OCI-LY1 (cell line): ENCODE measurements at regions not wholly inside any gene's neighbourhood (a gene's known extent, or its start where the extent isn't known, plus 50 kb on each side); places are given as distances from the start of the nearest gene placed in this dataset.

Experiments used
- H2AFZ ChIP-seq: fragments of 200-600 bp; sonication (generic), shearing (Covaris generic); 2 replicates; pipeline ENCODE4 v1.6.0; 2014; ENCODE audit warnings: antibody characterized with exemption, mild to moderate bottlenecking, low read length
- H3F3A ChIP-seq: fragments of 200-600 bp; sonication (generic), shearing (Covaris generic); 2 replicates; pipeline ENCODE4 v1.6.0; 2014; ENCODE audit warnings: mild to moderate bottlenecking, antibody characterized with exemption, low read length, moderate library complexity; ENCODE audit not compliant: insufficient read depth
- H3K27ac ChIP-seq: fragments of 200-600 bp; sonication (generic); 2 replicates; pipeline ENCODE4 v1.5.1; 2014; ENCODE audit warnings: low read length, mixed run types, mild to moderate bottlenecking, low read depth; ENCODE audit not compliant: poor library complexity, severe bottlenecking
- H3K27me3 ChIP-seq: fragments of 200-600 bp; sonication (generic); 2 replicates; pipeline ENCODE4 v1.6.0; 2014; ENCODE audit warnings: antibody characterized with exemption, mild to moderate bottlenecking, low read length, moderate library complexity; ENCODE audit not compliant: insufficient read depth
- H3K36me3 ChIP-seq: fragments of 200-600 bp; sonication (generic); 2 replicates; pipeline ENCODE4 v1.6.1; 2014; ENCODE audit warnings: mild to moderate bottlenecking, antibody characterized with exemption, low read length, moderate library complexity, mixed read lengths; ENCODE audit not compliant: insufficient read depth
- H3K4me1 ChIP-seq: fragments of 200-600 bp; sonication (generic); 2 replicates; pipeline ENCODE4 v1.5.1; 2014; ENCODE audit warnings: mild to moderate bottlenecking, low read length, moderate library complexity; ENCODE audit not compliant: insufficient read depth, severe bottlenecking
- H3K4me2 ChIP-seq: fragments of 200-600 bp; sonication (generic), shearing (Covaris generic); 2 replicates; pipeline ENCODE4 v1.6.1; 2014; ENCODE audit warnings: low read length
- H3K4me3 ChIP-seq: fragments of 200-600 bp; sonication (generic); 2 replicates; pipeline ENCODE4 v1.5.1; 2014; ENCODE audit warnings: low read length, low read depth, mild to moderate bottlenecking, mixed read lengths; ENCODE audit not compliant: poor library complexity, severe bottlenecking
- H3K79me2 ChIP-seq: fragments of 200-600 bp; shearing (Covaris generic); 2 replicates; pipeline ENCODE4 v1.6.1; 2016; ENCODE audit warnings: mixed run types, low read length, mixed read lengths; ENCODE audit not compliant: insufficient read depth
- H3K9ac ChIP-seq: fragments of 200-600 bp; sonication (generic), shearing (Covaris generic); 2 replicates; pipeline ENCODE4 v1.6.1; 2014; ENCODE audit warnings: mild to moderate bottlenecking, low read length, mixed read lengths
- H3K9me2 ChIP-seq: fragments of 200-600 bp; sonication (generic), shearing (Covaris generic); 2 replicates; pipeline ENCODE4 v1.6.1; 2014; ENCODE audit warnings: low read depth, mild to moderate bottlenecking, low read length, mixed read lengths
- H3K9me3 ChIP-seq: fragments of 200-600 bp; shearing (Covaris generic); 2 replicates; pipeline ENCODE4 v1.6.1; 2014; ENCODE audit warnings: low read length, mixed read lengths
- H4K20me1 ChIP-seq: fragments of 200-600 bp; sonication (generic), shearing (Covaris generic); 2 replicates; pipeline ENCODE4 v1.6.0; 2016; ENCODE audit warnings: mild to moderate bottlenecking, low read length; ENCODE audit not compliant: insufficient read depth
- CTCF ChIP-seq: fragments of 200-600 bp; sonication (generic), shearing (Covaris generic); IDR thresholded peaks from 2 replicates; pipeline ENCODE4 v1.5.1; 2017; ENCODE audit warnings: mild to moderate bottlenecking, antibody characterized with exemption, low read length, moderate library complexity, mixed read lengths
- EZH2 ChIP-seq: fragments of 200-600 bp; sonication (generic), shearing (Covaris generic); IDR thresholded peaks from 2 replicates; pipeline ENCODE4 v1.8.0; 2017; ENCODE audit warnings: borderline replicate concordance, mixed run types, mild to moderate bottlenecking, antibody characterized with exemption, low read length, moderate library complexity, mixed read lengths

- no peak overlapping the region for H3K4me3 ChIP-seq
- TF ChIP-seq CTCF, result no peak
These were observed 93.4 kb downstream of the SLC5A7 start for GRCh38 chr2:108079736-108080135.

GRCh38 chr2:108080177-108080576, 93.9 kb downstream of the SLC5A7 start:
- Histone ChIP-seq H3K27ac (no peak overlapping the region), H2AFZ (no peak overlapping the region), H3K4me1 (no peaks in the 10 kb centered on the region), H3F3A (no peaks in the 10 kb centered on the region), H4K20me1 (no peaks in the 10 kb centered on the region), H3K9me2 (no peaks in the 10 kb centered on the region), H3K9ac (no peak overlapping the region), H3K4me3 (no peak overlapping the region), H3K9me3 (no peaks in the 10 kb centered on the region), H3K27me3 (no peaks in the 10 kb centered on the region), H3K79me2 (no peaks in the 10 kb centered on the region), H3K36me3 (no peaks in the 10 kb centered on the region), H3K4me2 (no peak overlapping the region)
- TF ChIP-seq CTCF (no peak), EZH2 (no peak)

More at GRCh38 chr2:108079736-108080135, 93.4 kb downstream of the SLC5A7 start:
- no peaks in the 10 kb centered on the region for H3K79me2 ChIP-seq
- no peaks in the 10 kb centered on the region for H3F3A ChIP-seq
- H2AFZ ChIP-seq, result no peak overlapping the region
- H3K4me2 ChIP-seq, result no peak overlapping the region
- no peaks in the 10 kb centered on the region for H3K36me3 ChIP-seq
- no peaks in the 10 kb centered on the region for H3K9me2 ChIP-seq
- no peaks in the 10 kb centered on the region for H3K9me3 ChIP-seq
- no peaks in the 10 kb centered on the region for H3K27me3 ChIP-seq
- no peaks in the 10 kb centered on the region for H3K4me1 ChIP-seq
- H3K9ac ChIP-seq, result no peak overlapping the region
- H3K27ac ChIP-seq, result no peak overlapping the region
- H4K20me1 ChIP-seq, result no peaks in the 10 kb centered on the region

GRCh38 chr2:108082978-108083377, 96.7 kb downstream of the SLC5A7 start:
- Histone ChIP-seq H3K79me2 (no peaks in the 10 kb centered on the region), H3K9ac (no peak overlapping the region), H3K4me1 (no peaks in the 10 kb centered on the region), H3K27ac (no peak overlapping the region), H3K4me2 (no peak overlapping the region), H2AFZ (no peak overlapping the region), H3F3A (no peaks in the 10 kb centered on the region), H3K27me3 (no peaks in the 10 kb centered on the region), H3K36me3 (no peaks in the 10 kb centered on the region), H3K9me3 (no peaks in the 10 kb centered on the region), H3K9me2 (no peaks in the 10 kb centered on the region), H3K4me3 (no peak overlapping the region), H4K20me1 (no peaks in the 10 kb centered on the region)
- TF ChIP-seq CTCF (no peak), EZH2 (no peak)
